HEK293T (cell line): ENCODE measurements at regions not wholly inside any gene's neighbourhood (a gene's known extent, or its start where the extent isn't known, plus 50 kb on each side); places are given as distances from the start of the nearest gene placed in this dataset.

Experiments used
- FOXA1 ChIP-seq: fragments of 450-650 bp; IDR thresholded peaks from 2 replicates; pipeline ENCODE4 v1.6.1; 2016; ENCODE audit warnings: mild to moderate bottlenecking
- SP1 ChIP-seq: fragments of 450-650 bp; IDR thresholded peaks from 2 replicates; pipeline ENCODE4 v1.6.1; 2017
- SUZ12 ChIP-seq: fragments of 450-650 bp; IDR thresholded peaks from 2 replicates; pipeline ENCODE4 v1.6.1; 2016; ENCODE audit warnings: mild to moderate bottlenecking
- TARDBP ChIP-seq: fragments of 450-650 bp; IDR thresholded peaks from 2 replicates; pipeline ENCODE4 v1.6.1; 2016
- ZNF384 ChIP-seq: fragments of 450-650 bp; IDR thresholded peaks from 2 replicates; pipeline ENCODE4 v1.6.1; 2016

DNA sequence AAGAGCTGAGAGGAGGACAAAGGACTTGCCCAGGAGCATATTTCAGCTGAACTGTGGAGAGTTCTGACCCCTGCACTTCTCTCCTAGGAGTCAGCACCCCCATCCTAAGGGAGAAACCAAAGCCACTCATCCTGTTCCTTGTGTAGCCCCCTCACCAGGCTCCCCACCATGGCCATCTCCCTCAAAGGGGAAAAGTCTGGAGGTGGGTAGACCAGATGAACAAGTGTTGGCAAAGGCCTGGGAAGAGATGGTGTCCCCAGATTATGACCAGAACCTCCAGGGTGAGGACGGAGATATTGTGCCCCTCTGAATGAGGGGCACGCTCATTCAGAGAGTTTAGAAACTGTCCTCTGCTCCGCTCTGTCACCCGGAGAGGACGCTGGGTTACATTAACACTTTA lies 880.0 kb downstream of the BRD1 start:
- TF ChIP-seq SP1 (no peak), FOXA1 (no peak), ZNF384 (no peak), SUZ12 (no peak), TARDBP (no peak)
